B cell (primary cell): ENCODE measurements at regions not wholly inside any gene's neighbourhood (a gene's known extent, or its start where the extent isn't known, plus 50 kb on each side); places are given as distances from the start of the nearest gene placed in this dataset.

Source experiments
- CTCF ChIP-seq: fragments of 200-600 bp; IDR thresholded peaks from one replicate; pipeline ENCODE4 v1.8.0; 2022; ENCODE audit warnings: antibody characterized with exemption, mild to moderate bottlenecking
- EZH2 ChIP-seq: IDR thresholded peaks from 2 replicates; pipeline ENCODE4 v1.6.1; 2012; ENCODE audit warnings: borderline replicate concordance, low read depth, mild to moderate bottlenecking, moderate library complexity, low read length; ENCODE audit not compliant: insufficient read depth, poor library complexity, severe bottlenecking

GRCh38 chr7:32164341-32164996 is 94.3 kb upstream of the PDE1C start:
- no peak for TF ChIP-seq EZH2
- TF ChIP-seq CTCF = no peak
